Chondrocyte (in vitro differentiated cells): ENCODE measurements at regions not wholly inside any gene's neighbourhood (a gene's known extent, or its start where the extent isn't known, plus 50 kb on each side); places are given as distances from the start of the nearest gene placed in this dataset.
"Not testable (repeated sequence)": the region's sequence is repeated elsewhere in the genome, so short reads cannot be mapped to it uniquely, and the experiment has no call there.

Source experiments
- DNase-seq: peaks from one replicate; pipeline ENCODE4 v3.0.0; 2021; ENCODE audit warnings: mixed read lengths, low spot score
- H3K27ac Mint-ChIP-seq: one replicate; pipeline ENCODE4 v1.8.0; 2021; ENCODE audit warnings: mild to moderate bottlenecking, moderate library complexity, mixed read lengths; ENCODE audit not compliant: unreplicated experiment
- H3K27me3 Mint-ChIP-seq: 2 replicates; pipeline ENCODE4 v1.8.0; 2021; ENCODE audit warnings: low read depth, mixed read lengths
- H3K36me3 Mint-ChIP-seq: 2 replicates; pipeline ENCODE4 v1.8.0; 2021; ENCODE audit warnings: low read depth, mixed read lengths
- H3K4me1 Mint-ChIP-seq: 2 replicates; pipeline ENCODE4 v1.8.0; 2021; ENCODE audit warnings: low read depth, mild to moderate bottlenecking, mixed read lengths
- H3K4me3 Mint-ChIP-seq: one replicate; pipeline ENCODE4 v1.8.0; 2021; ENCODE audit warnings: mild to moderate bottlenecking, moderate library complexity, mixed read lengths; ENCODE audit not compliant: unreplicated experiment
- H3K9me3 Mint-ChIP-seq: 2 replicates; pipeline ENCODE4 v1.8.0; 2021; ENCODE audit warnings: low read depth, mixed read lengths
- CTCF ChIP-seq: fragments of 200-600 bp; sonication (generic); IDR thresholded peaks from 2 replicates; pipeline ENCODE4 v1.5.0; 2021; ENCODE audit warnings: antibody characterized with exemption, mild to moderate bottlenecking, moderate library complexity

- H3K36me3 Mint-ChIP-seq = no peaks in the 10 kb centered on the region
- TF ChIP-seq CTCF = no peak
- no peaks in the 10 kb centered on the region for H3K27me3 Mint-ChIP-seq
- H3K9me3 Mint-ChIP-seq = no peaks in the 10 kb centered on the region
- H3K27ac Mint-ChIP-seq = no peak overlapping the region
- H3K4me1 Mint-ChIP-seq = peaks cover 42% of the 10 kb centered on the region
- H3K4me3 Mint-ChIP-seq = no peak overlapping the region
- DNase-seq = no peak
These were observed 296.6 kb upstream of the GRAMD2B start for GRCh38 chr5:126126574-126126973.

DNA sequence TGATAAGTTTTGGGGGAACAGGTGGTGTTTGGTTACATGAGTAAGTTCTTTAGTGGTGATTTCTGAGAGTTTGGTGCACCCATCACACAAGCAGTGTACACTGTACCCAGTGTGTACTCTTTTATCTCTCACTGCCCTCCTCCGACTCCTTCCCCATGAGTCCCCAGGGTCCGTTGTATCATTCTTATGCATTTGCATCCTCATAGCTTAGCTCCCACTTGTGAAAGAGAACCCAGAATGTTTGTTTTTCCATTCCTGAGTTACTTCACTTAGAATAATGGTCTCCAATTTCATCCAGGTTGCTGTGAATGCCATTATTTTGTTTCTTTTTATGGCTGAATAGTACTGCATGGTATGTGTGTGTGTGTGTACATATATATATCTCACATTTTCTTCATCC lies 295.8 kb upstream of the GRAMD2B start:
- H3K27me3 Mint-ChIP-seq, DNase-seq, H3K4me3 Mint-ChIP-seq, H3K27ac Mint-ChIP-seq, H3K36me3 Mint-ChIP-seq, H3K9me3 Mint-ChIP-seq: not testable (repeated sequence)
- H3K4me1 Mint-ChIP-seq = peaks cover 39% of the 10 kb centered on the region

DNA sequence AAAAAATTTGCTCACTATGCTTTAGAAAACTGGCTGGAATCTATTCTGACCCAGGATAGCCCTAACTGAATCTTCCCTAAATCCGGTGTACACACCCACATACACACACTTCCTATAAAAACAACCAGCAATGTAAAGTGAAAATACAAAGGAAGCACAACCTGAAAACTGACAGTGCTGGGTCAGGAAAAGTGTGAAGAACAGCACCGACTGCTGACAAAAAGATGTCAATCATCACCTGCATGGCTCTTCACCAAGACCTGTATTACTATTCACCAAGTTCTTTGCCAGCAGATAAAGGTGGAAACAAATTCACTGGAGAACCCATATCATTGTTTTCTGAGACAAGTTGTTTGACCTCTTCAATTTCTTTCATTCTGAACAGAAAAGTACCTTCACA lies 293.8 kb upstream of the GRAMD2B start:
- H3K36me3 Mint-ChIP-seq = no peaks in the 10 kb centered on the region
- no peak for DNase-seq
- peaks cover 19% of the 10 kb centered on the region for H3K4me1 Mint-ChIP-seq
- H3K4me3 Mint-ChIP-seq = no peak overlapping the region
- no peaks in the 10 kb centered on the region for H3K27me3 Mint-ChIP-seq
- no peak overlapping the region for H3K27ac Mint-ChIP-seq
- H3K9me3 Mint-ChIP-seq = no peaks in the 10 kb centered on the region
- no peak for TF ChIP-seq CTCF

DNA sequence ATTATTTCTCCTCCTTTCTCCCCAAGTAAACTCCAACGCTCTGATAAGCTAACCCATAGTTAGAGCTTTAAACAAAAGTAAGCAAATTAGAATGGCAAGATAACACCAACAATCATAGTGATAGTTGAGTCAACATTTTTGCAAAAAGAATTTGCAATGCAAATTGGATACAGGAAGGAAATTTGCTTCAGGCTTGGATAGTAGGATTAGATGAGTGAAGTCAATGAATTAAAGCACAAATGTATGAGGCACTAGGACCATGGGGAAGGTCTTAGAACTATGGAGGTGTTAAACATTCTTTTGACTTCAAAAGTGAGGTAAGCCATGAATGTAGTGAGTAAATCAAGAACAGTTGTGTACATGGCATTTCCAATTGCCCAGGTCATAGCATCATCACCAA lies 289.8 kb upstream of the GRAMD2B start:
- TF ChIP-seq CTCF = no peak
- Mint-ChIP-seq H3K4me1 (peaks cover 11% of the 10 kb centered on the region), H3K9me3 (no peaks in the 10 kb centered on the region), H3K4me3 (no peak overlapping the region), H3K36me3 (no peaks in the 10 kb centered on the region), H3K27ac (no peak overlapping the region), H3K27me3 (no peaks in the 10 kb centered on the region)
- no peak for DNase-seq

DNA sequence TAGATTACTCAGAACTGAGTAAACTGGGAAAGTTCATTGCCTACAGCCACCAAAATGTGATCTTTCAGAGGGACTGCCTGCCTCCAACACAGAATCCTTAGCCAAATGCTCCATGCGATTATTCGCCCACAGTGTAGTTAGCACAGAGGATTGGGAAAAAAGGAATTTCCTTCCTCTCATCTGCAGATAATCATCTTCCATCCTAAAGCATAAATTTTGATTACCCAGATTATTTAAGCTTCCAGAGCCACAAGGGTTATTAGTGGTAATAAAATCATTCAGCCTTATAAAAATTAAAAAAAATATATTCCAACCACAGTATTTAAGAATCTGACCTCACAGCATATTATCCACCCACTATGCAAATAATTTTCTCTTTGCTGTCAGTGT lies 285.3 kb upstream of the GRAMD2B start:
- peak overlapping the region; percentile 84 for H3K27ac Mint-ChIP-seq
- H3K27me3 Mint-ChIP-seq = no peaks in the 10 kb centered on the region
- no peak for TF ChIP-seq CTCF
- no peaks in the 10 kb centered on the region for H3K36me3 Mint-ChIP-seq
- DNase-seq = no peak
- peaks cover 27% of the 10 kb centered on the region for H3K4me1 Mint-ChIP-seq
- no peaks in the 10 kb centered on the region for H3K9me3 Mint-ChIP-seq
- H3K4me3 Mint-ChIP-seq = no peak overlapping the region

GRCh38 chr5:126138281-126138931 lies 284.8 kb upstream of the GRAMD2B start:
- Mint-ChIP-seq H3K36me3 (no peaks in the 10 kb centered on the region), H3K4me1 (peaks cover 27% of the 10 kb centered on the region), H3K27me3 (no peaks in the 10 kb centered on the region), H3K4me3 (no peak overlapping the region), H3K9me3 (no peaks in the 10 kb centered on the region), H3K27ac (peak overlapping the region; percentile 84)
- no peak for DNase-seq
- TF ChIP-seq CTCF = no peak
